HG03354 (cell line): ENCODE measurements at regions not wholly inside any gene's neighbourhood (a gene's known extent, or its start where the extent isn't known, plus 50 kb on each side); places are given as distances from the start of the nearest gene placed in this dataset.

Experiments used
- ATAC-seq: cut with Tn5 transposase; IDR thresholded peaks from one replicate; pipeline ENCODE4 v1.9.1; 2021; ENCODE audit warnings: mild to moderate bottlenecking; ENCODE audit not compliant: unreplicated experiment, poor library complexity, severe bottlenecking

DNA sequence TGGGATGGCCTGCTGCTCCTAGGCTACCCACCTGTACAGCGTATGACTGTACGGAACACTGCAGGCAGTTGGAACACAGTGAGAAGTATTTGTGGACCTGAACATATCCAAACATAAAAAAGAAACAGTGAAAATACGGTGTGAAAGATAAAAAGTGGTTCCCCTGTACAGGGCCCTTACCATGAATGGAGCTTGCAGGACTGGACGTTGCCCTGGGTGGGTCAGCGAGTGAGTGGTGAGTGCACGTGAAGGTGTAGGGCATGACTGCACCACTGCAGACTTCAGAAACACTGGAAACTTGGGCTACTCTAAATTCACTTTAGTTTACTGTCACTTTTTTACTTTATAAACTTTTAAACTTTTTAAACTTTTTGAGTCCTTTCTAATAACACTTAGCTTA lies 71.2 kb upstream of the SLC6A6 start:
- no peak for ATAC-seq

GRCh38 chr3:14332392-14332791 lies 70.0 kb upstream of the SLC6A6 start:
- no peak for ATAC-seq

DNA sequence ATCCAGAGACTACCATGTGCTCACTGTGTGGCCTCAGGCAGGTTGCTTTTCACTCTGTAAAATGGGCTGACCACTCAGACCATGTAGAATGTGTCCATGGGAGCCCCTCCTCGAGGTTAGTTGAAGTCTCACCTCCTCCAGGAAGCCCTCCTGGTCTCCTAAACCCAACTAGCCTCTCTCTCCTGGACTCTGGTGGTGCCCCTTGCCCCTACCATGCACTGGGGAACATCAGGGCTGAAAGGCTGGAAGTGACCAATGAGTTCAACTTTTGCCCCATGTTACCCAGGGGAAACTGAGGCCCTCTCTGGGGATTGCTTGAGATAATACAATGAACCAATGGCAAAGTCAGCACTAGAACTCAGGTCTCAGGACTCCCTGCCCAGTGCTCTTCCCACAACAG lies 69.2 kb upstream of the SLC6A6 start:
- ATAC-seq: no peak

GRCh38 chr3:14333621-14334020 lies 68.8 kb upstream of the SLC6A6 start:
- no peak for ATAC-seq

GRCh38 chr3:14334136-14334535 lies 68.3 kb upstream of the SLC6A6 start:
- no peak for ATAC-seq

DNA sequence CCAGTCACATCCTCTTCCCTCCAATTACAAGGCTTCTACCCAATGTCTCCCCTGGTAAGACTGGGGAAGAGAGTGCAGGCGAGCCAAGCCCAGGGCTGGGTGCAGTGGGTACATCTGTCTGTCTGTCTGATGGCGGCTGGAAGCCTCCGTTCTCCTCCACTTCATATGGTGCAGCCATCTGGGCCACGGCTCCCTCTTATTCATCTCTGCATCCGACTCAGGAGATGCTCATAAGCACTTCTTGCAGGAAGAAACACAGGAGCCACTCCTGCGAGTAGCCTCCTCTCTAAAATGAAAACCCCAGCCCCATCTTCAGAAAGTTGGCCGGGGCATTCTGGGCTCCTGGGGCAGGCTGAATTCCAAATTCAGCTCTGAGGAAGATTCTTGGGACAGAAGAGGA lies 67.5 kb upstream of the SLC6A6 start:
- no peak for ATAC-seq

DNA sequence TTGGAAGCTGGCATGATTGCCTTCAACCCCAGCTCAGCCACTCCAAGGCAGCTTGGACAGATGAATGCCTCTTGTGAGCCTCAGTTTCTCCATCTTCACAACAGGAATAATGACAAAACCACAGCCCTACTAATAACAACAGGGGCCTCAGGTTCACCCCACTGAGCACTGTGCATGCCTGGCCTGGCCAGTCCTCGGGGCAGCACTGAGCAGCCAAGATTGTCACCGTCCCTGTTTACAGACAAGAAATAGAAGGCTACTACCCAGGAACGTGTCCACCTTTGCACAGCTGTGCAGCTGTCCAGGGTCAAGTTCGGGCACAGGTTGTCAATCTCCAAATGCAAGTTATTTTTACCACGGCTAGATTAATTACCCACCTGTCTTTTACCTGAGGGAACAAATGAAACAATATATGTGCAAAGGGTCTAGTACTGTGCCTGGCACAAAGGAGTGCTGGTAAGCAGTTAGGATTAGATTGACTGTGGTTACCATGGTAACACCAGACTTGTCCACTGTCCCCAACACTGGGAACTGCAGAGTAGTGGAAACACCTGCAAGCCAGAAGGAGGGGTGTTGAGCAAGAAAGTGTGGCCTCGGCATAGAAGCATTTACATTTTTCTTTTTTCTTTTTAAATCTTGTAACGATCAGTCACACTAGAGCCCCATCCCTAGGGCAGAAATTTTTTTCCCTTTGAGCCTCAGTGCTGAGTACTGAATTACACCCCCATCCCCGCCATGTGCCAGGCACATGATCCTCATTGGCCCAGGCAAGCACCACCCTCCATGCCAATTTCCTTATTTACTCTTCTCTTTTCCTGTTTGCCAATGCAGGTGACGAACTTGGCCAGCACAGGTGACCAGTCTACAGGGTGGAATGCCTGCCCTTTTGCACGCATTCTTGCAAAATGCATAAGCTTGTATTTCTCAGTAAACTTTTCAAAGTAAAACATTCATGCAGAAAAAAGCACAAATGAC lies 66.3 kb upstream of the SLC6A6 start:
- no peak for ATAC-seq

DNA sequence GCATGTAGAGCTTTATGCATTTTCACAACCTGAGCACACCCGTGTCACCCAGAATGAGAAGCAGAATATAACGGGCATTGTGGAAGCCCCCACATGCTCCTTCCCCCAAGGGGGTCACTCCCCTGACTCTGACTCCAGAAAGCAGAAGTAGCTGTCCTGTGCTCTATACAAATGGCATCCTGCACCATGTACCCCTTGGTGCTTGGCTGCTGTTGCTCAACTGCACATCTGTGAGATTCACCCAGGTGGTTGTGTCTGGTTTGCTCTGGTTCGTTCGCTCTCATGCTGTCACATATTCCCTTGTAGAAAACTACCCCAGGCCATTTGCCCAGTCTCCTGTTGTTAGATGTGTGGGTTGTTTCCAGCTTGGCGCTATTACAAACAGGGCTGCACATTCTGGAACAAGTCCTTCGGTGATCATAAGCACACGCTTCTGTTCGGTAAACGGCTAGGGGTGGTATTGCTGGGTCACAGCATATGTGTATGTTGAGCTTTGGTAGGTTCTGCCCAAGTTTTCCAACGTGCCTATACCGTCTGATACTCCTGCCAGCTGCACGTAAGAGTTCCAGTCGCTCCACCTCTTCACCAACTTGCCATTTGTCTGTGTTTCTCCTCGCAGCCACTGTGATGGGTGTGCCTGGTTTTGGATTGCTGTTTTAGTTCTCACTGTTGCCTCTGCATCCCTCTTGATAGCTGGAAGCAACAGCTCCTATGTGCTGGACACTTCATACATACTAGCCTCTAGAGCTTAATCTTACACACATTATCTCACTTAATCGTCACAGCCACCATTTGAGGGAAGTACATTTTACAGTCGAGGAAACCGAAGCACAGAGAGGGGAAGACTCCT lies 65.4 kb upstream of the SLC6A6 start:
- ATAC-seq: no peak

GRCh38 chr3:14337828-14338227 lies 64.6 kb upstream of the SLC6A6 start:
- ATAC-seq: no peak

- no peak for ATAC-seq
Measured at GRCh38 chr3:14338242-14338641, 64.2 kb upstream of the SLC6A6 start.

DNA sequence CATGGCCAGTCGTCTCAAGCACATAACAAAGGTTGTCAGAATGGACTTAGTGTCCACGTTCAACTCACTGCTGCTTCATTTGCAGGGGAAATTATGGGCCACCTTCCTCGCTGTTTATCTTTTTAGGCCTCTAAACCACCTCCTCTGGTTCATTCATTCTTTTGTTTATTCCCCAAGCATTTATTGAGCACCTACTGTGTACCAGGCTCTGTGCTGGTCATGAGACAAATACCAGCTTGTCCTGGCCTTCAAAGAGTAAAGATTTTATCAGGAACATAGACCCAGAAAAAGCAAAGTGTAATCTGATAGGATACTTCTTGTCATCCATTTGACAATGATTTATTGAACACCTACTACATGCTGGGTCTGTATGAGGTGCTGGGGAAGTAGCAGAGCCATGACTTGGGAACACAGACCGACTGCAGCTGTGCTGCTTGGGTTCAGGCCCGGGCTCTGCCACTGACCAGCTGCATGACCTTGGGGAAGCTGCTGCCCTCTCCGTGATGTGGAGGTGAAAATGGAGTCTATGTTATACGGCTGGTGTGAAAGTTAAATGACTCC lies 63.4 kb upstream of the SLC6A6 start:
- ATAC-seq: no peak

- ATAC-seq: no peak
Measured at GRCh38 chr3:14340960-14341708, 61.3 kb upstream of the SLC6A6 start.

DNA sequence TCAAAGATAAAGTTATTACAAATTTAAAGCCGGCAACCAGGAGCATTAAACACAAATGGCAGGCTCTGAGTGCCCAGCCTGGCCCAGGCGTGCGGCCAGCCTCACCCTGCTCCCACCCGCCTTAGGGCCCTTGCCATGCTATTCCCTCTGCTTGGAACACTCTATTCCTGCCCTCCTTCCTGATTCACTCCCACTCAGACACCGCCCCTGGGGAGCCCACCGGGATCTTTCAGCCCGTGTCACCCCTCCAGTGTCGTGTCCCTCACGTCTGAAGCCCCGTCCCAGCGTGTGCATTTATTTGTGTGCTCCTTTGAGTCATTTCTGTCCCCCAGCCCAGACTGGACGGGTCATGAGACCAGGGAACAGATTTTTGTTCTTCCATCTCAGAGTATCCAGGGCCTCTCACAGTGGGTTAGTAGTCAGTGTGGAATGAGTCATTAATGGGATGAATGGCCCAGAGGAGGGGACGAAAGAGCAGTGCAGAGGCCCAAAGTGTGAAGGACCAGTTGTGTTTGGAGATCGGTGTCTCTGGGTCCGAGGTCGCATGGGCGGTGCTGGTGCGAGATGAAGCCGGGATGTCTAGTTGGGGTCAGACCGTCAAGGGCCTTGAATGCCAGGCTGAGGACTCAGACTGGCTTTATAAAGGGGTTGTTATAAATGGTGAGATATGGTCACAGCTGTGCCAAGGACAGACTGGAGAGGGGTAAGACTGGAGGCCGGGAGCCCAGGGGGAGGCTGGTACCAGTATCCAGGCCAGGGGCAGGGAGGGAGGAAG lies 58.9 kb upstream of the SLC6A6 start:
- ATAC-seq: no peak

DNA sequence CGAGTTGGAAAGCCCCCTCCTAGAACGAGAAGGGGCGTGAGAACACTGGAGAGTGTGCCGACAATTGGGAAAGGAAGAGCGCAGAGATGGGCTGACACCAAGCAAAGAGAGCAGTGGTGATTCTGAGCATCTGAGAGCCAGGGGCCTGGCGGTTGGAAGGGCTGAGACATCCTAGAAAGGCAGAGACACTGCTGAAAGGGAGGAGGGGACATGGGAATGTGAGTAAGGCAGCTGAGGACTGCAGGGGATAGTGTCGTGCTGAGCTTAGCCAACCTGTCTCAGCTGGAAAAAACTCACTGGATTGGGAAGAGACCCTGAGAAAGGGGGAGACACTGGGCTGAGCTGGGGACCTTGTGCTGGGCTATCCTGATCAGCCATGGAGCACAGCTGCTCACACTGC lies 58.1 kb upstream of the SLC6A6 start:
- no peak for ATAC-seq

GRCh38 chr3:14345496-14346150 lies 56.8 kb upstream of the SLC6A6 start:
- ATAC-seq: no peak

DNA sequence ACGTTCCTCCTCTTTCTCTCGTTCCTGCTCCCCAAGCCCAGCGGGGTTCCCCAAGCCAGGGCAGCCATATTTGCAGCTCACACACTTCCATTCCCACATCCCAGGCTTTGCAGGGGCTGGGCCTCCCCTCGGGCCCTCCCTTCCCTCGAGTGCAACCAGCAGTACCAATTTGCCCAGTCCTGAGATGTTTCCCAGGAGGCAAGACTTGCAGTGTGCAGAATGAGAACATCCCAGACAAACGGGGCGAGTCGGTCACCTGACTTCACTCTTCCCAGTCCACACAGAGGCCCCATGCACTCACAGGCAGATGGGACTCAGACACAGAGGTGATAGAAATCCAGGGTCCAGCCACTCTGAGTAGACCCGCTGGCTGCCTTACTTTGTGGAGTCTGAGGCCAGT lies 56.2 kb upstream of the SLC6A6 start:
- ATAC-seq: no peak

DNA sequence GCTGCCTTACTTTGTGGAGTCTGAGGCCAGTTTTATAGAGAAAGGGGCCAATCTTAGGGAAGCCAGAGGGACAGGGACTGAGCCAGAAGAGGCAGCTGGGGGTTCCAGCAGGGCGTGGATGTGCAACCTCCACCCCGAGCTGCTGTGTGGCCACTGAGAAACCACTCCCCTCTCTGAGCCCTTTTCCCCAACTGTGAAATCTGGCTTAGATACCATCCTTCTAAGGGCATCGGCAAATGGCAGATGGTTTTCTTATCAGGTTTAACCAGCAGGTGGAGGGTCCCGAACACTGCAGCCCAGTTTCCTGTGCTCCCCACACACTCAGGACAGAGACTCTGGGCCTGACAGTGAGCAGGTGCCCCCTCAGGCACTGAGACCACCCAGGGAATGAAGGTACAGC lies 55.8 kb upstream of the SLC6A6 start:
- ATAC-seq: no peak

DNA sequence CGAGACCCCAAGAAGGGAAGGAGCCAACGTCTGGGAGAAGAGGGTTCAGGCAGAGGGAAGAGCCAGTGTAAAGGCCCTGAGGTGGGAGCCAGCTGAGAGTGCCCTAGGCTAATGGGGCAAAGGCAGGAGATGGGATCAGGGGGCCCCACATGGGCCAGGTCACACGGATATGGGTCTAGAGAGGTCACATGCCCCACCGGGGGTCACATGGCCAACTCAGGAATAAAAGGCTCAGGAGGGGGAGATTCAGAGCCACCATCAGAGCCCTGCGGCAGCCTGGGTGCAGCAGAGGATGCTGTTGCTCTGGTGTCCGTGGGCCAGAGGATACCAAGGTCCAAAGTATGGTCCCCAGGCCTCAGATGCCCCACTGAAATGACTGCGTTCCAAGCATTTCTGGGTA lies 55.3 kb upstream of the SLC6A6 start:
- ATAC-seq: no peak

GRCh38 chr3:14351617-14352001 lies 50.8 kb upstream of the SLC6A6 start:
- ATAC-seq: no peak
